Right renal cortex interstitium (tissue), 3 donors: ENCODE measurements at regions not wholly inside any gene's neighbourhood (a gene's known extent, or its start where the extent isn't known, plus 50 kb on each side); places are given as distances from the start of the nearest gene placed in this dataset.
"Not testable (repeated sequence)": the region's sequence is repeated elsewhere in the genome, so short reads cannot be mapped to it uniquely, and the experiment has no call there.

Experiments
- DNase-seq, 3 donors: peaks; one replicate each; pipeline ENCODE4 v3.0.0-alpha.2; 2013; ENCODE audit warnings: low read depth in 3 of 3, low spot score in 2 of 3

- DNase-seq, result no peak
Measured at GRCh38 chr6:50992704-50993625, 174.3 kb downstream of the TFAP2B start.

GRCh38 chr6:50993941-50994720, 175.5 kb downstream of the TFAP2B start:
- no peak for DNase-seq

GRCh38 chr6:50995036-50995435, 176.4 kb downstream of the TFAP2B start:
- DNase-seq, result no peak

GRCh38 chr6:50998905-50999304, 180.2 kb downstream of the TFAP2B start:
- DNase-seq, result no peak

- DNase-seq, result no peak
Measured at GRCh38 chr6:51001399-51001798, 182.7 kb downstream of the TFAP2B start.

- no peak for DNase-seq
Measured at GRCh38 chr6:51004380-51004779, 185.7 kb downstream of the TFAP2B start.

- DNase-seq, result no peak
Measured at GRCh38 chr6:51005779-51006178, 187.1 kb downstream of the TFAP2B start.

- no peak for DNase-seq
Measured at GRCh38 chr6:51007237-51007636, 188.6 kb downstream of the TFAP2B start.

GRCh38 chr6:51008693-51009092, 190.0 kb downstream of the TFAP2B start:
- not testable (repeated sequence) for DNase-seq

GRCh38 chr6:51013376-51013775, 194.7 kb downstream of the TFAP2B start:
- no peak for DNase-seq

GRCh38 chr6:51015394-51015793, 196.7 kb downstream of the TFAP2B start:
- no peak for DNase-seq

- no peak for DNase-seq
Measured at GRCh38 chr6:51016489-51016888, 197.8 kb downstream of the TFAP2B start.

GRCh38 chr6:51019806-51020205, 201.1 kb downstream of the TFAP2B start:
- DNase-seq, result no peak

- DNase-seq, result no peak
Measured at GRCh38 chr6:51021171-51021570, 202.5 kb downstream of the TFAP2B start.

- no peak for DNase-seq
Measured at GRCh38 chr6:51024126-51024525, 205.5 kb downstream of the TFAP2B start.

- DNase-seq, result no peak
Measured at GRCh38 chr6:51025082-51025777, 206.6 kb downstream of the TFAP2B start.

GRCh38 chr6:51027283-51028065, 208.8 kb downstream of the TFAP2B start:
- no peak for DNase-seq

- DNase-seq, result no peak
Measured at GRCh38 chr6:51028276-51028675, 209.6 kb downstream of the TFAP2B start.

- DNase-seq, result no peak
Measured at GRCh38 chr6:51029561-51029960, 210.9 kb downstream of the TFAP2B start.

- DNase-seq, result no peak
Measured at GRCh38 chr6:51045548-51045947, 226.9 kb downstream of the TFAP2B start.
